ENCODE measurements at regions not wholly inside any gene's neighbourhood (a gene's known extent, or its start where the extent isn't known, plus 50 kb on each side); places are given as distances from the start of the nearest gene placed in this dataset.

- no peak for DNase-seq (ENCODE audit: low read depth)
- Histone ChIP-seq H3K4me3 (ENCODE audit: low read depth, low read length) (no peak overlapping the region), H3K36me3 (ENCODE audit: control insufficient read depth, insufficient read depth, low read length) (no peaks in the 10 kb centered on the region), H3K27me3 (ENCODE audit: control insufficient read depth, insufficient read depth, low read length) (no peaks in the 10 kb centered on the region)
- TF ChIP-seq, protein P1, sequence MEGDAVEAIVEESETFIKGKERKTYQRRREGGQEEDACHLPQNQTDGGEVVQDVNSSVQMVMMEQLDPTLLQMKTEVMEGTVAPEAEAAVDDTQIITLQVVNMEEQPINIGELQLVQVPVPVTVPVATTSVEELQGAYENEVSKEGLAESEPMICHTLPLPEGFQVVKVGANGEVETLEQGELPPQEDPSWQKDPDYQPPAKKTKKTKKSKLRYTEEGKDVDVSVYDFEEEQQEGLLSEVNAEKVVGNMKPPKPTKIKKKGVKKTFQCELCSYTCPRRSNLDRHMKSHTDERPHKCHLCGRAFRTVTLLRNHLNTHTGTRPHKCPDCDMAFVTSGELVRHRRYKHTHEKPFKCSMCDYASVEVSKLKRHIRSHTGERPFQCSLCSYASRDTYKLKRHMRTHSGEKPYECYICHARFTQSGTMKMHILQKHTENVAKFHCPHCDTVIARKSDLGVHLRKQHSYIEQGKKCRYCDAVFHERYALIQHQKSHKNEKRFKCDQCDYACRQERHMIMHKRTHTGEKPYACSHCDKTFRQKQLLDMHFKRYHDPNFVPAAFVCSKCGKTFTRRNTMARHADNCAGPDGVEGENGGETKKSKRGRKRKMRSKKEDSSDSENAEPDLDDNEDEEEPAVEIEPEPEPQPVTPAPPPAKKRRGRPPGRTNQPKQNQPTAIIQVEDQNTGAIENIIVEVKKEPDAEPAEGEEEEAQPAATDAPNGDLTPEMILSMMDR (IDR thresholded peaks at IDR 0.05; ENCODE audit: insufficient read depth, low read length, poor library complexity, severe bottlenecking): no peak
Measured at GRCh38 chrX:4238916-4239315, 525.5 kb upstream of the PRKX start.

- TF ChIP-seq, protein P1 (IDR thresholded peaks at IDR 0.05; ENCODE audit: insufficient read depth, low read length, poor library complexity, severe bottlenecking): no peak
- no peaks in the 10 kb centered on the region for H3K27me3 ChIP-seq (ENCODE audit: control insufficient read depth, insufficient read depth, low read length)
- no peak overlapping the region for H3K4me3 ChIP-seq (ENCODE audit: low read depth, low read length)
- no peak for DNase-seq (ENCODE audit: low read depth)
- H3K36me3 ChIP-seq (ENCODE audit: control insufficient read depth, insufficient read depth, low read length): no peaks in the 10 kb centered on the region
Measured at GRCh38 chrX:4225086-4225485, 511.6 kb upstream of the PRKX start.

GRCh38 chrX:4206941-4207340 lies 493.5 kb upstream of the PRKX start:
- TF ChIP-seq, protein P1 (IDR thresholded peaks at IDR 0.05; ENCODE audit: insufficient read depth, low read length, poor library complexity, severe bottlenecking): no peak
- no peak for DNase-seq (ENCODE audit: low read depth)
- Histone ChIP-seq H3K36me3 (ENCODE audit: control insufficient read depth, insufficient read depth, low read length) (no peaks in the 10 kb centered on the region), H3K27me3 (ENCODE audit: control insufficient read depth, insufficient read depth, low read length) (no peaks in the 10 kb centered on the region), H3K4me3 (ENCODE audit: low read depth, low read length) (no peak overlapping the region)

- DNase-seq (ENCODE audit: low read depth): no peak
- no peaks in the 10 kb centered on the region for H3K36me3 ChIP-seq (ENCODE audit: control insufficient read depth, insufficient read depth, low read length)
- H3K27me3 ChIP-seq (ENCODE audit: control insufficient read depth, insufficient read depth, low read length): no peaks in the 10 kb centered on the region
- TF ChIP-seq, protein P1 (IDR thresholded peaks at IDR 0.05; ENCODE audit: insufficient read depth, low read length, poor library complexity, severe bottlenecking): no peak
- no peak overlapping the region for H3K4me3 ChIP-seq (ENCODE audit: low read depth, low read length)
Measured at GRCh38 chrX:4197971-4198370, 484.5 kb upstream of the PRKX start.

GRCh38 chrX:4193500-4194155 lies 480.2 kb upstream of the PRKX start:
- Histone ChIP-seq H3K36me3 (ENCODE audit: control insufficient read depth, insufficient read depth, low read length) (no peaks in the 10 kb centered on the region), H3K27me3 (ENCODE audit: control insufficient read depth, insufficient read depth, low read length) (no peaks in the 10 kb centered on the region), H3K4me3 (ENCODE audit: low read depth, low read length) (no peak overlapping the region)
- no peak for DNase-seq (ENCODE audit: low read depth)
- TF ChIP-seq, protein P1 (IDR thresholded peaks at IDR 0.05; ENCODE audit: insufficient read depth, low read length, poor library complexity, severe bottlenecking): no peak

GRCh38 chrX:4186331-4186730 lies 472.9 kb upstream of the PRKX start:
- TF ChIP-seq, protein P1 (IDR thresholded peaks at IDR 0.05; ENCODE audit: insufficient read depth, low read length, poor library complexity, severe bottlenecking): no peak

More at GRCh38 chrX:4186331-4186730, 472.9 kb upstream of the PRKX start:
- Histone ChIP-seq H3K4me3 (ENCODE audit: low read depth, low read length) (no peak overlapping the region), H3K27me3 (ENCODE audit: control insufficient read depth, insufficient read depth, low read length) (no peaks in the 10 kb centered on the region), H3K36me3 (ENCODE audit: control insufficient read depth, insufficient read depth, low read length) (no peaks in the 10 kb centered on the region)
- DNase-seq (ENCODE audit: low read depth): no peak

Data from kidney epithelial cell (primary cell).